ENCODE measurements at regions not wholly inside any gene's neighbourhood (a gene's known extent, or its start where the extent isn't known, plus 50 kb on each side); places are given as distances from the start of the nearest gene placed in this dataset.

- no peak for TF ChIP-seq POLR2AphosphoS5 (IDR thresholded peaks at IDR 0.05; ENCODE audit: low read depth)
- no peak for TF ChIP-seq JUNB (IDR thresholded peaks at IDR 0.05; ENCODE audit: unreplicated experiment)
- no peak for TF ChIP-seq NANOG (IDR thresholded peaks at IDR 0.05; ENCODE audit: borderline replicate concordance)
- no peak for TF ChIP-seq ETS1 (IDR thresholded peaks at IDR 0.05)
- TF ChIP-seq EZH2phosphoT487 (IDR thresholded peaks at IDR 0.05; ENCODE audit: unreplicated experiment) = no peak
- TF ChIP-seq STAT1 (IDR thresholded peaks at IDR 0.05; ENCODE audit: unreplicated experiment) = no peak
Measured at GRCh38 chr12:126247936-126248335, 1182.7 kb downstream of the AACS start (continued).

GRCh38 chr12:126248871-126249403 is 1183.7 kb downstream of the AACS start:
- Mint-ChIP-seq H3K4me1 (no peaks in the 10 kb centered on the region), H3K27me3 (ENCODE audit: insufficient read depth, low read depth, poor library complexity) (no peaks in the 10 kb centered on the region), H3K36me3 (ENCODE audit: low read depth) (peaks cover 22% of the 10 kb centered on the region), H3K9me3 (peaks cover 95% of the 10 kb centered on the region), H3K27ac (no peak overlapping the region), H3K4me3 (no peak overlapping the region)
- no peaks in the 10 kb centered on the region; the same call in 1 of the 2 replicates for H3K9me2 ChIP-seq (ENCODE audit: insufficient read depth)
- H3K79me2 ChIP-seq (replicated peaks; ENCODE audit: insufficient read depth) = no peaks in the 10 kb centered on the region
- H3K27me3 ChIP-seq (ENCODE audit: insufficient read depth) = no peaks in the 10 kb centered on the region
- no peak overlapping the region for H3K27ac ChIP-seq (ENCODE audit: low read depth)
- no peak overlapping the region for H3K4me2 ChIP-seq
- DNase-seq (ENCODE audit: low spot score) (peak; percentile 2), ATAC-seq (no peak)
- peaks cover under 1% of the 10 kb centered on the region; the same call in 1 of the 2 replicates for H3K4me1 ChIP-seq (ENCODE audit: insufficient read depth)
- H2AFZ ChIP-seq = no peak overlapping the region
- no peak overlapping the region for H3K4me3 ChIP-seq
- no peaks in the 10 kb centered on the region for H3F3A ChIP-seq (replicated peaks; ENCODE audit: low read depth)
- H3K36me3 ChIP-seq (ENCODE audit: insufficient read depth) = peaks cover 6% of the 10 kb centered on the region; the same call in 1 of the 2 replicates
- TF ChIP-seq STAT1 (IDR thresholded peaks at IDR 0.05; ENCODE audit: unreplicated experiment) = no peak
- TF ChIP-seq ZNF462 (CRISPR knock-in tag; IDR thresholded peaks at IDR 0.05) = no peak
- TF ChIP-seq ZNF331 (CRISPR knock-in tag; IDR thresholded peaks at IDR 0.05; ENCODE audit: low read depth) = no peak
- TF ChIP-seq, protein P1, sequence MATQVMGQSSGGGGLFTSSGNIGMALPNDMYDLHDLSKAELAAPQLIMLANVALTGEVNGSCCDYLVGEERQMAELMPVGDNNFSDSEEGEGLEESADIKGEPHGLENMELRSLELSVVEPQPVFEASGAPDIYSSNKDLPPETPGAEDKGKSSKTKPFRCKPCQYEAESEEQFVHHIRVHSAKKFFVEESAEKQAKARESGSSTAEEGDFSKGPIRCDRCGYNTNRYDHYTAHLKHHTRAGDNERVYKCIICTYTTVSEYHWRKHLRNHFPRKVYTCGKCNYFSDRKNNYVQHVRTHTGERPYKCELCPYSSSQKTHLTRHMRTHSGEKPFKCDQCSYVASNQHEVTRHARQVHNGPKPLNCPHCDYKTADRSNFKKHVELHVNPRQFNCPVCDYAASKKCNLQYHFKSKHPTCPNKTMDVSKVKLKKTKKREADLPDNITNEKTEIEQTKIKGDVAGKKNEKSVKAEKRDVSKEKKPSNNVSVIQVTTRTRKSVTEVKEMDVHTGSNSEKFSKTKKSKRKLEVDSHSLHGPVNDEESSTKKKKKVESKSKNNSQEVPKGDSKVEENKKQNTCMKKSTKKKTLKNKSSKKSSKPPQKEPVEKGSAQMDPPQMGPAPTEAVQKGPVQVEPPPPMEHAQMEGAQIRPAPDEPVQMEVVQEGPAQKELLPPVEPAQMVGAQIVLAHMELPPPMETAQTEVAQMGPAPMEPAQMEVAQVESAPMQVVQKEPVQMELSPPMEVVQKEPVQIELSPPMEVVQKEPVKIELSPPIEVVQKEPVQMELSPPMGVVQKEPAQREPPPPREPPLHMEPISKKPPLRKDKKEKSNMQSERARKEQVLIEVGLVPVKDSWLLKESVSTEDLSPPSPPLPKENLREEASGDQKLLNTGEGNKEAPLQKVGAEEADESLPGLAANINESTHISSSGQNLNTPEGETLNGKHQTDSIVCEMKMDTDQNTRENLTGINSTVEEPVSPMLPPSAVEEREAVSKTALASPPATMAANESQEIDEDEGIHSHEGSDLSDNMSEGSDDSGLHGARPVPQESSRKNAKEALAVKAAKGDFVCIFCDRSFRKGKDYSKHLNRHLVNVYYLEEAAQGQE (IDR thresholded peaks at IDR 0.05; ENCODE audit: unreplicated experiment) = no peak
- no peak for TF ChIP-seq EZH2 (IDR thresholded peaks at IDR 0.05; ENCODE audit: low read depth, unreplicated experiment)
- TF ChIP-seq ZNF114 (CRISPR knock-in tag; IDR thresholded peaks at IDR 0.05) = no peak
- no peak for TF ChIP-seq JUNB (IDR thresholded peaks at IDR 0.05; ENCODE audit: unreplicated experiment)
- TF ChIP-seq CREB1 (CRISPR knock-in tag; IDR thresholded peaks at IDR 0.05; ENCODE audit: low read depth) = no peak
- no peak for TF ChIP-seq CTCF (conservative IDR thresholded peaks at IDR 0.05; ENCODE audit: low read depth in 2 of 2)
- no peak for TF ChIP-seq NANOG (IDR thresholded peaks at IDR 0.05; ENCODE audit: borderline replicate concordance)
- TF ChIP-seq EZH2phosphoT487 (IDR thresholded peaks at IDR 0.05; ENCODE audit: unreplicated experiment) = no peak
- H4K20me1 ChIP-seq (replicated peaks; ENCODE audit: insufficient read depth) = no peaks in the 10 kb centered on the region
